GM06990 (cell line): ENCODE measurements at regions not wholly inside any gene's neighbourhood (a gene's known extent, or its start where the extent isn't known, plus 50 kb on each side); places are given as distances from the start of the nearest gene placed in this dataset.

Experiments
- DNase-seq: peaks from one replicate; pipeline ENCODE4 v3.0.0-alpha.2; 2011; ENCODE audit not compliant: insufficient read length; ENCODE audit errors: extremely low read depth
- H3K27me3 ChIP-seq: replicated peaks from 2 replicates; pipeline ENCODE4 v1.6.0; 2011; ENCODE audit warnings: low read length; ENCODE audit not compliant: control insufficient read depth, insufficient read depth
- H3K36me3 ChIP-seq: 2 replicates; pipeline ENCODE4 v1.5.1; 2011; ENCODE audit warnings: low read length; ENCODE audit not compliant: control insufficient read depth, insufficient read depth
- H3K4me3 ChIP-seq: replicated peaks from 2 replicates; pipeline ENCODE4 v1.5.1; 2011; ENCODE audit warnings: low read depth, mild to moderate bottlenecking, control low read depth, low read length
- TF ChIP-seq, protein P1 (sequence below): IDR thresholded peaks from 2 replicates; pipeline ENCODE4 v1.5.1; 2011; ENCODE audit warnings: low read length, control low read depth, mild to moderate bottlenecking, inconsistent platforms; ENCODE audit not compliant: insufficient read depth, poor library complexity, severe bottlenecking

DNA sequence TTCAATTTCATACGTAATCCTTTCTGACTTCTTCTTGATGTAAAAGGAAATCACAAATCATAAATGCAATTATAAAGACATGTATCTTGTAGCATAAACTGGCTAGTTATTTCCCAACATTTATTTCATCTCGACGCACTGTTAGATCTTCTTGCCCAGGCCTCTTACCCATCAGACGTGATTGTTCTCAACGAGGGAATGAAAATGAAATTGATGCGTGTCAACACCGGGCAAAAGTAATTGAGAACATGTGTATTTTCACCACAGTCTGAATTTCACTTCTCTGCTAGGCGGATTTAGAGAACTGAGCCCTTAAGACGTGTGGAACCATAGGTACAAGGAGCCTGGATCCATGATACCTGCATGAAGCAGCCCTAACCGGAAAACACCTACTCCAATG is 519.7 kb downstream of the KCNT2 start:
- Histone ChIP-seq H3K27me3 (no peaks in the 10 kb centered on the region), H3K4me3 (no peak overlapping the region), H3K36me3 (no peaks in the 10 kb centered on the region)
- no peak for DNase-seq
- TF ChIP-seq, protein P1, sequence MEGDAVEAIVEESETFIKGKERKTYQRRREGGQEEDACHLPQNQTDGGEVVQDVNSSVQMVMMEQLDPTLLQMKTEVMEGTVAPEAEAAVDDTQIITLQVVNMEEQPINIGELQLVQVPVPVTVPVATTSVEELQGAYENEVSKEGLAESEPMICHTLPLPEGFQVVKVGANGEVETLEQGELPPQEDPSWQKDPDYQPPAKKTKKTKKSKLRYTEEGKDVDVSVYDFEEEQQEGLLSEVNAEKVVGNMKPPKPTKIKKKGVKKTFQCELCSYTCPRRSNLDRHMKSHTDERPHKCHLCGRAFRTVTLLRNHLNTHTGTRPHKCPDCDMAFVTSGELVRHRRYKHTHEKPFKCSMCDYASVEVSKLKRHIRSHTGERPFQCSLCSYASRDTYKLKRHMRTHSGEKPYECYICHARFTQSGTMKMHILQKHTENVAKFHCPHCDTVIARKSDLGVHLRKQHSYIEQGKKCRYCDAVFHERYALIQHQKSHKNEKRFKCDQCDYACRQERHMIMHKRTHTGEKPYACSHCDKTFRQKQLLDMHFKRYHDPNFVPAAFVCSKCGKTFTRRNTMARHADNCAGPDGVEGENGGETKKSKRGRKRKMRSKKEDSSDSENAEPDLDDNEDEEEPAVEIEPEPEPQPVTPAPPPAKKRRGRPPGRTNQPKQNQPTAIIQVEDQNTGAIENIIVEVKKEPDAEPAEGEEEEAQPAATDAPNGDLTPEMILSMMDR = no peak

DNA sequence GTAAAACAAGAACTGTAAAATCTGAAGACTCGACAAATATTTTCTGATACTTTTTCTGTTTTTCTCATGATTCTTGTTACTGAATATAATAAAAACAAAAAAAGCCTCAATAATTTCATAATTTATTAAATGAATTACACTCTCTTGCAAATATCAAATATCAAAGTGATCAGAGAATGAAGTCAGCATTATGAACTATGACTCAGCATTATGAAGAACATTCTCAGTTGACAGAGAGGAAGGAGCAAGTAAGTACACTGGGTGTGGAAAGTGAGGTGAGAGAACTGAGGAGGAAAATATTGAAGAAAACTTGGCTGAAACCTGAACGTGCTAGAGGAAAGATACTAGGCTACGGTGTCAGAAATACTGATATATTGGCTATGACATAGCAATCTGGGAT is 529.5 kb downstream of the KCNT2 start:
- Histone ChIP-seq H3K36me3 (no peaks in the 10 kb centered on the region), H3K27me3 (no peaks in the 10 kb centered on the region), H3K4me3 (no peak overlapping the region)
- DNase-seq = no peak
- TF ChIP-seq, protein P1 = no peak

- TF ChIP-seq, protein P1 = no peak
- H3K4me3 ChIP-seq = no peak overlapping the region
- DNase-seq = no peak
- H3K36me3 ChIP-seq = no peaks in the 10 kb centered on the region
- no peaks in the 10 kb centered on the region for H3K27me3 ChIP-seq
Measured at GRCh38 chr1:196075621-196076020, 532.6 kb downstream of the KCNT2 start.

GRCh38 chr1:196074182-196074581 is 534.1 kb downstream of the KCNT2 start:
- H3K27me3 ChIP-seq = no peaks in the 10 kb centered on the region
- no peaks in the 10 kb centered on the region for H3K36me3 ChIP-seq
- DNase-seq = no peak
- TF ChIP-seq, protein P1 = no peak
- no peak overlapping the region for H3K4me3 ChIP-seq

DNA sequence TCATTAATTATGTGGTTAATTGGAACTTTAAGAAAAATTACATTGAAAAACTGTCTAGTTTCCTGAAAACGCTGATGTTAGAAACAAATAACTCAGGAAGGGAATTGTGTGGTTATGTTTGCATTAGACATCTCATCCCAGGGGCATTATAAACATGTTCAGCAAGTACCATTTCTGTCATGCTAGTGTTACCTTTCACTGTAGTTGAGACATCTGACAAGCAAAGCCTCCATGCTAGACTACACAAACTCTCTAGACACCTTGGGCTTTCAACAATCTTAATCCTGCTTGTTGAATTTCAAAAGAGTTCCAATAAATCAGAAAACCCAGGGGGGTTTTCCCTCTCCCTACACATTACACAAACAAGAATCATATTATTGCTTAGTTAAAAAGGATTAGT is 536.8 kb downstream of the KCNT2 start:
- H3K4me3 ChIP-seq = no peak overlapping the region
- H3K36me3 ChIP-seq = no peaks in the 10 kb centered on the region
- DNase-seq = no peak
- H3K27me3 ChIP-seq = no peaks in the 10 kb centered on the region
- TF ChIP-seq, protein P1 = no peak

GRCh38 chr1:196070940-196071339 is 537.3 kb downstream of the KCNT2 start:
- TF ChIP-seq, protein P1 = no peak
- Histone ChIP-seq H3K27me3 (no peaks in the 10 kb centered on the region), H3K36me3 (no peaks in the 10 kb centered on the region), H3K4me3 (no peak overlapping the region)
- DNase-seq = no peak
